ENCODE measurements at regions not wholly inside any gene's neighbourhood (a gene's known extent, or its start where the extent isn't known, plus 50 kb on each side); places are given as distances from the start of the nearest gene placed in this dataset.
"Not testable (repeated sequence)": the region's sequence is repeated elsewhere in the genome, so short reads cannot be mapped to it uniquely, and the experiment has no call there.

DNA sequence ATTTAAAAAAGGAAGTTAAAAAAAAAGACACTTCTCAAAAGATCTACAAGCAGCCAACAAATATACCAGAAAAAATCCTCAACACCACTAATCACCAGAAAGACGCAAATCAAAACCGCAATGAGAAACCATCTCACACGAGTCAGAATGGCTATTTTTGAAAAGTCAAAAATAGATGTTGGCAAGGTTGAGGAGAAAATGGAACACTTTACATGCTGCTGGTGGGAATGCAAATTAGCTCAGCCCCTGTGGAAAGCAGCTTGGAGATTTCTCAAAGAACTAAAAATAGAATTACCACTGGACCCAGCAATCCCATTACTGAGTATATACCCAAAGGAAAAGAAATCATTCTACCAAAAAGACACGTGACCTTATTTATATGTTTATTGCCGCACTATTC, 574.7 kb upstream of the ADAMTS9 start:
- Histone ChIP-seq H3K9me3 (ENCODE audit: severe bottlenecking) (no peaks in the 10 kb centered on the region), H3K4me3 (ENCODE audit: low read depth, low read length) (no peak overlapping the region), H3K36me3 (no peaks in the 10 kb centered on the region), H3K27me3 (ENCODE audit: insufficient read depth, low read depth, severe bottlenecking) (no peaks in the 10 kb centered on the region), H3K27ac (no peak overlapping the region)
- DNase-seq = no peak
- TF ChIP-seq, protein P1, sequence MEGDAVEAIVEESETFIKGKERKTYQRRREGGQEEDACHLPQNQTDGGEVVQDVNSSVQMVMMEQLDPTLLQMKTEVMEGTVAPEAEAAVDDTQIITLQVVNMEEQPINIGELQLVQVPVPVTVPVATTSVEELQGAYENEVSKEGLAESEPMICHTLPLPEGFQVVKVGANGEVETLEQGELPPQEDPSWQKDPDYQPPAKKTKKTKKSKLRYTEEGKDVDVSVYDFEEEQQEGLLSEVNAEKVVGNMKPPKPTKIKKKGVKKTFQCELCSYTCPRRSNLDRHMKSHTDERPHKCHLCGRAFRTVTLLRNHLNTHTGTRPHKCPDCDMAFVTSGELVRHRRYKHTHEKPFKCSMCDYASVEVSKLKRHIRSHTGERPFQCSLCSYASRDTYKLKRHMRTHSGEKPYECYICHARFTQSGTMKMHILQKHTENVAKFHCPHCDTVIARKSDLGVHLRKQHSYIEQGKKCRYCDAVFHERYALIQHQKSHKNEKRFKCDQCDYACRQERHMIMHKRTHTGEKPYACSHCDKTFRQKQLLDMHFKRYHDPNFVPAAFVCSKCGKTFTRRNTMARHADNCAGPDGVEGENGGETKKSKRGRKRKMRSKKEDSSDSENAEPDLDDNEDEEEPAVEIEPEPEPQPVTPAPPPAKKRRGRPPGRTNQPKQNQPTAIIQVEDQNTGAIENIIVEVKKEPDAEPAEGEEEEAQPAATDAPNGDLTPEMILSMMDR (IDR thresholded peaks at IDR 0.05; ENCODE audit: low read depth, low read length) = no peak

GRCh38 chr3:65259946-65260345, 572.1 kb upstream of the ADAMTS9 start:
- no peaks in the 10 kb centered on the region for H3K27me3 ChIP-seq (ENCODE audit: insufficient read depth, low read depth, severe bottlenecking)
- TF ChIP-seq, protein P1 (IDR thresholded peaks at IDR 0.05; ENCODE audit: low read depth, low read length) = no peak
- H3K27ac ChIP-seq = no peak overlapping the region
- H3K36me3 ChIP-seq = no peaks in the 10 kb centered on the region
- no peak overlapping the region for H3K4me3 ChIP-seq (ENCODE audit: low read depth, low read length)
- no peak for DNase-seq
- H3K9me3 ChIP-seq (ENCODE audit: severe bottlenecking) = no peaks in the 10 kb centered on the region

DNA sequence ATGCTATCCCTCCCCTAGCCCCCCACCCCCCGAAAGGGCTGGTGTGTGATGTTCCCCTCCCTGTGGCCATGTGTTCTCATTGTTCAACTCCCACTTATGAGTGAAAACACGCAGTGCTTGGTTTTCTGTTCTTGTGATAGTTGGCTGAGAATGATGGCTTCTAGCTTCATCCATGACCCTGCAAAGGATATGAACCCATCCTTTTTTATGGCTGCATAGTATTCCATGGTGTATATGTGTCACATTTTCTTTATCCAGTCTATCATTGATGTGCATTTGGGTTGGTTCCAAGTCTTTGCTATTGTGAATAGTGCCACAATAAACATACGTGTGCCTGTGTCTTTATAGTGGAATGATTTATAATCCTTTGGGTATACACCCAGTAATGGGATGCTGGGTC, 565.1 kb upstream of the ADAMTS9 start:
- not testable (repeated sequence) for H3K27ac ChIP-seq

GRCh38 chr3:65252266-65252665, 564.5 kb upstream of the ADAMTS9 start:
- DNase-seq = no peak
- TF ChIP-seq, protein P1 (IDR thresholded peaks at IDR 0.05; ENCODE audit: low read depth, low read length) = no peak

More for the DNA sequence above, 565.1 kb upstream of the ADAMTS9 start:
- not testable (repeated sequence) for H3K4me3 ChIP-seq (ENCODE audit: low read depth, low read length); H3K36me3 ChIP-seq; H3K9me3 ChIP-seq (ENCODE audit: severe bottlenecking); DNase-seq; H3K27me3 ChIP-seq (ENCODE audit: insufficient read depth, low read depth, severe bottlenecking)

DNA sequence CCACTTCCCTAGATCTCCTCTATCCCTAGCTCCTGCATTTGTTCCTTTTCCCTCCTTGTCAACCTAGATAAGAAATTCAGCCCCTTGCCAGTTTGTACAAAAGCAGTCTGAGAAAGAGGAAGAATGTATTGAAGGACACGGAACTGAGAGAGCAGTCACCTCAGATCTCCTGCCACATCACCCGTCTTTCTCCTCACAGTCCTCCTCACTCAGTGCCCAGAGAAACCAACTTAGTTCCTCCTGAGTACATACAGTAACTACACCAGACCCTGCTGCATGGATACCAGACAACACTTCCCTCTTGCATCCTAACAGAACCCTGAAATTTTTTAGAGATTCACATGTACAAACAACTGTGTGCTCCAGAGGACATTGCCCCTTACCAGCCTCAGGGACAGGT, 563.6 kb upstream of the ADAMTS9 start:
- Histone ChIP-seq H3K36me3 (no peaks in the 10 kb centered on the region), H3K9me3 (ENCODE audit: severe bottlenecking) (no peaks in the 10 kb centered on the region), H3K4me3 (ENCODE audit: low read depth, low read length) (no peak overlapping the region), H3K27me3 (ENCODE audit: insufficient read depth, low read depth, severe bottlenecking) (no peaks in the 10 kb centered on the region), H3K27ac (no peak overlapping the region)
- DNase-seq = no peak
- TF ChIP-seq, protein P1 (IDR thresholded peaks at IDR 0.05; ENCODE audit: low read depth, low read length) = no peak

More at GRCh38 chr3:65252266-65252665, 564.5 kb upstream of the ADAMTS9 start:
- H3K9me3 ChIP-seq (ENCODE audit: severe bottlenecking) = no peaks in the 10 kb centered on the region
- no peak overlapping the region for H3K27ac ChIP-seq
- no peak overlapping the region for H3K4me3 ChIP-seq (ENCODE audit: low read depth, low read length)
- H3K36me3 ChIP-seq = no peaks in the 10 kb centered on the region
- H3K27me3 ChIP-seq (ENCODE audit: insufficient read depth, low read depth, severe bottlenecking) = no peaks in the 10 kb centered on the region

GRCh38 chr3:65246561-65246960, 558.8 kb upstream of the ADAMTS9 start:
- Histone ChIP-seq H3K27me3 (ENCODE audit: insufficient read depth, low read depth, severe bottlenecking) (no peaks in the 10 kb centered on the region), H3K27ac (no peak overlapping the region), H3K4me3 (ENCODE audit: low read depth, low read length) (0 out of 2 replicates have a peak overlapping the region, but pooled peaks have one; percentile 2), H3K9me3 (ENCODE audit: severe bottlenecking) (no peaks in the 10 kb centered on the region), H3K36me3 (no peaks in the 10 kb centered on the region)
- no peak for DNase-seq
- TF ChIP-seq, protein P1 (IDR thresholded peaks at IDR 0.05; ENCODE audit: low read depth, low read length) = no peak

All from WERI-Rb-1 (cell line).